GM21619 (cell line): ENCODE measurements at regions not wholly inside any gene's neighbourhood (a gene's known extent, or its start where the extent isn't known, plus 50 kb on each side); places are given as distances from the start of the nearest gene placed in this dataset.

ENCODE experiments used
- ATAC-seq: cut with Tn5 transposase; IDR thresholded peaks from one replicate; pipeline ENCODE4 v1.9.1; 2021; ENCODE audit not compliant: unreplicated experiment

DNA sequence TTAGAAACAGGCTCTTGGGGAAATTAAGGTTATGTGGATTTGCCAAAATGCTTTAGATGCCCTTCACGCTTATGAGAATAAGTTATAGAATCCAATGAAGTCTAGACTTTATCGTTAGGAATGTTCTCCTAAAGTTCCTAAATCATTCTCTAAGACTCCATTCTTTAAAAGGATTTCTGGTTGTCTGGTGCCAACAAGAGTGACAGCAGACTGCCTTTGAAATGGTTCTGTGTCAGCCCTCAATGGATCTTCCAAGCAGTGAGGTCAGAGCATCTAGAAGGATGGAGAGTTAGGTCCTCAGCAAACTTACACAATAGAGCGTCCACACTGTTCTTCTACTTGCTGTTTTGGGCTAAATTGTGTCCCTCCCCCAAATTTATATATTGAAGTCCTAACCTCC is 473.3 kb downstream of the GATA3 start:
- ATAC-seq: no peak

DNA sequence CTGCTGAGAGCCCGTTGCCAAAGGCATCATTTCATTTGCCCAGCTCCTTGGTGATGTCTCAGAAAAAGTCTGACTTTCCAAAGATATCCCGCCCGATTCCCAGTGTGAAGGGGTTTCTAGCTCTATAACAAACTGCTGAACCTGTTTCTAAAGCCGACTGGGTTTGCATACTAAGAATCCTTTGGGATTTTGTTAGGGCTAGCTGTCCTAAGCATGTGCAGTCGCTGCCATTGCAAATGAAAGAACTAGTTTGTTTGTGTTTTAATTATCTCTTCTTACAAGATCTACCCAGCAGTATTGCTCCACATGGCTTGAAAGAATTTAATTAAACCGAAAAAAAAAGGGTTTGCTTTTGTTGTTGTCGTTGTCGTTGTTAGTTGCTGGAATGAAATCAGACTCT is 476.6 kb downstream of the GATA3 start:
- ATAC-seq: no peak

DNA sequence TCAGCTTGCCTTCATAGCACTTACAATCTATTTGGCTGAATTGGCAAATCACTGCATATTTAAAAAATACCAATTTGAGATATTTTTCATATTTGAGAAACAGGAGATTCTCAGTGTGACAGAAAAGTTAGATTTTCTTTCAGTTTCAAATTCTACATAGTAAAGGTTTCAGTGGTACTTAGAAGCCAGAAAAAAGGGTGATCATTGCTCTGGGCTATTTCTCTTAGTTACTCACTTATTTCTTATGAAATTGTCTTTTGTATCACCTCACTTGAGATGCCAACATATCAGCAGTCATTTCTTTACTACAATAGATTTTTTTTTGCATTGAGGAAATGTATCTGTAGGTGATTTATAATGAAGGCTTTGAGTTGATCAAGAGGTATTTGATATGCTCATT is 478.2 kb downstream of the GATA3 start:
- ATAC-seq: no peak

GRCh38 chr10:8533462-8533861 is 479.0 kb downstream of the GATA3 start:
- no peak for ATAC-seq

DNA sequence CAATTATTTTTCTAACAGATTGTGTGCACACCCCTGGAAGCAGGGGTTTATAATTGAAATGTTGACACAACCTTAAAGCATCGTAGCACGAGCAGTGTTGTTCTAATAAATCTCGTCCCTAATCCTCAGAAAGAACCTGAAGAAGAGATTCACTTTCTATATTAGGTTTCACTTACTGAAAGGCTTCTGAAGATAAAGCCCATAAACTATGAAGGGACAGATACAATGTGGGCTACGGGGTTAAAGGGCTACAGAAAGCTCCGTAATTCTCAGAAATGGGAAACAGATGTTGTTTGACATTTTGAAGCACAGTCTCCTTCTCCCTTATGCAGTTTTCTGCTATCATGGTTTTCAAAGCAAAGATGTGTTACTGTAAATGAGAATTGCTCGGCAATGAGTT is 479.6 kb downstream of the GATA3 start:
- ATAC-seq: no peak

DNA sequence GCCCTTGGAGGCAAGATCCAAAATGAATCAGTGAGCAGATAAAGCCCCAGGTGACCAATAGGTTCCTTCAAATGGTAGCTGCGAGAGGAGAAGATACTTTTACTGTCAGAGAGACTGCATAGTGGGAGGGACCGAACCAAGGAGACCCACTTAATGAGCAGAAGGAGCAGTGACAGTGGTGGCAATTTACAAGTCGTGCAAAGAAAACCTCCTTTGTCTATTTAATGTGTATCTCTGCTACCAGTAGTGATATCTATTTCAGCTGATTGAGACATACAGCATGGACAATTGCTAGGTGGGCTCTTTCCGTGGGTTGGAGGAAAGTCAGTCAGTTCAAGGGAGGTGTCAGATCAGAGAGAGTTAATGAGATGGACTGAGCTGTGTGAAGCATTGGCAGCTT is 480.4 kb downstream of the GATA3 start:
- no peak for ATAC-seq

DNA sequence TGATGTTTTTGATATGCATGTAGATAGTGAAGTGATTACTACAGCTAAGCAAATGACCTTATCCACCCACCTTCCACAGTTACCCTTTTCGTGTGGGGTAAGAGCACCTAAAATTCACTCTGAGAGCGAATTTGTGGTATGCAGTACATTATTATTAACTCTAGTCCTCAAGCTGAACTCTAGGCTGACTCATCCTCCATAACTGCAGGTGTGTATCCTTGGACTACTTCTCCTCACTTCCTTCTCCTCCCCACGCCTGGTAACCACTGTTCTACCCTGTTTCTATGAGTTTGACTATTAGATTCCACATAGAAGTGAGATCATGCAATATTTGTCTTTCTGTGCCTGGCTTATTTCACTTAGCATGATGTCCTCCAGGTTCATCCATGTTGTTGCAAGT is 484.6 kb downstream of the GATA3 start:
- no peak for ATAC-seq

DNA sequence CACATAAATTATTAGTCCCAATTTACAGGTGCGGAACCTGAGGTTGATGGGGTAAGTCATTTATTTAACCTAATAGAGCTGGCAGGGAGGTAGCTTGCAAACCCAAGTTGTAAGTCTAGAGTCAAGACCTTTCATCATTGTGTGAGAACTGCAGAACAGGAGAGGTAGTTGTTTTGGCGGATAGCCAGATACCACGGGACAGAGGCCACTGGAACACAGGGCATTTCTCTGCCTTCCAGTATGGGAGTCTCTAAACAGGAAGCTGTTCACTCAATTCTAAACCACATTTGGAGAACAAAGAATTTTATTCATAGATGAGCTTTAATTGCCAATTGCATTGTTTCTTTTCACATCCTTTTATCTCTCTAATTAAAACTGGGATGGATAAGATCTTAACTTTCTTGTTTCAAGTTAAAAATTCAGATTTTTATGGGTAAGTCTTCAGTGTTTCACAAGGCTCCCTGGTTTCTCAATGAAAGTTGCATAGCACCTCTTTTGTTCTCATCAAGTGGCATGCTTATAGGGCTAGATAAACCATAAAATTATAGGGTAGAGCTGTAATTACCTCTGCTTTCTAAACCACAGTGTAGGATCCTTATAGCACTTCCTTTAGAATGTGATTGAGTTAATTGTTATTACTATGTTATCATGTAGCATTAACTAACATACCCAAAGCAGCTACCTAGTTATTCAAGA is 489.0 kb downstream of the GATA3 start:
- ATAC-seq: no peak

GRCh38 chr10:8544057-8544380 is 489.5 kb downstream of the GATA3 start:
- ATAC-seq: no peak

- ATAC-seq: no peak
Measured at GRCh38 chr10:8544500-8544899, 490.0 kb downstream of the GATA3 start.

DNA sequence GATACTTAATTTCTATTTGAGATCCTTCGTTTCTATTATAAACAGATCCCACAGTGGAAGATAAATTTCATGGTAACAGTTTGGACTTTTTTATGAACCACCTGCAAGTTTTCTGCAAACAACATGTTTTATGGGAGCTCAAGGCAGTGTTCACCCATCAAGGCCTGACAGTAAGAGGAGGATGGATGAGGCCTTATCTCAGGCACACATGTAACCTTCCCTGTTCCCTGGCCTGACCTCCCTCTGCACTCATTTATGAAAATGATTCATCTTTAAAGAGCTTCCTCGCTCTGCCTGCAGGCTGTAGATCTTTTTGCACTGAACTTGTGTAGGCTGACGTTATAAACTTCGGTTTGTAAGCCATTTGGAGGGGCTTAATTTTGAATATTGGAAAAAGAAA is 500.1 kb downstream of the GATA3 start:
- no peak for ATAC-seq

- no peak for ATAC-seq
Measured at GRCh38 chr10:8556321-8556720, 501.8 kb downstream of the GATA3 start.

- ATAC-seq: no peak
Measured at GRCh38 chr10:8563478-8563877, 509.0 kb downstream of the GATA3 start.

DNA sequence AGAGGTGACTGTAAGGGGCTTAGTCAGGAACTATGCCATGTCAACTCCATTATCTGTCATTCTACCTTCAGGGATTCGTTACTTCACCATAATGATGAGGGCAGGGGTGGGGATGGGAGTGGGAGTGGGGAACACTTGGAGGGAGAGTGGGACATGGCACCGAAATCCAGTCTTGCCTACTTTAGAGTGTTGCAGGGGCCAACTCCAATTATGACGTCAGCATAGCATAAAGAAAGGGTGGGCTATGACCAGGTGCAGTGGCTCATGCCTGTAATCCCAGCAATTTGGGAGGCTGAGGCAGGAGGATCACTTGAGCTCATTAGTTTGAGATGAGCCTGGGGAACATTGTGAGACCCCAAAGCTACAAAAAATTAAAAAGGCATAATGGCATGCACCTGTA is 512.2 kb downstream of the GATA3 start:
- no peak for ATAC-seq

DNA sequence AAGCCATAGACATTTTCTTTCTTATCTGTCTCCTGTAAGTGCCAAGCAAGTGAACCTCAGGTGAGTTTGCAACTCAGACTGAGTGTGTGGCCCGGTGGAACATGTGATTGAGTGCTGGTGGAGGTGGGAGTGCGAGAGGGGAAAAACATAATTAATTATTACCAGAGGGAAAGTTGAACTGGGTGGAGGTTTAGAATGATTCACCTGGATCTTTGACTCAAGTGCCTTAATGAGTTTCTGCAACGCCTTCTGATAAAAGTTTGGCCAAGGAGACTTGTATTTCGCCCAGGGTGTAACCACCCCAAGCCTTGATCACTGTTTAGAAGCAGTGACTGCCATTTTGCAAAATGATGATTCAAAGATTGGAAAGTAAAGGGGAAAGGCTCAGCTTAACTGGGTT is 513.9 kb downstream of the GATA3 start:
- ATAC-seq: no peak

GRCh38 chr10:8575620-8576019 is 521.1 kb downstream of the GATA3 start:
- ATAC-seq: no peak

GRCh38 chr10:8576281-8576680 is 521.8 kb downstream of the GATA3 start:
- no peak for ATAC-seq

DNA sequence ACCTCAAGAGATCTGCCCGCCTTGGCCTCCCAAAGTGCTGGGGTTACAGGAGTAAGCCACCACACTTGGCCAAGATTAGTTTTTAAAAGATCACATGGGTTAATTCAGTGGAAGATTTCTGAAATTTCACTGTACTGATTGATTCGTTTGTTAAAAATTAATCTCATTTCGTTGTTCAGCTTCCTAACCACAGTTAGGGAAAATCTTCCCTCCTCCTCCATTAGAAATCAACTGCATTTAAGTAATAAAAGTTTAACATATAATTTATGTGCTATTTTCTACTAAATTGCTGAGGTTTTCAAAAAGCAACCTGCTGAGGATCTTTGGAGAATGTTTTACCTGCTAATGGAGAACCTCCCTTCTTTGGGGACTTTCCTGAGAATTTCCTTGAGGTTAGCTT is 522.4 kb downstream of the GATA3 start:
- ATAC-seq: no peak

DNA sequence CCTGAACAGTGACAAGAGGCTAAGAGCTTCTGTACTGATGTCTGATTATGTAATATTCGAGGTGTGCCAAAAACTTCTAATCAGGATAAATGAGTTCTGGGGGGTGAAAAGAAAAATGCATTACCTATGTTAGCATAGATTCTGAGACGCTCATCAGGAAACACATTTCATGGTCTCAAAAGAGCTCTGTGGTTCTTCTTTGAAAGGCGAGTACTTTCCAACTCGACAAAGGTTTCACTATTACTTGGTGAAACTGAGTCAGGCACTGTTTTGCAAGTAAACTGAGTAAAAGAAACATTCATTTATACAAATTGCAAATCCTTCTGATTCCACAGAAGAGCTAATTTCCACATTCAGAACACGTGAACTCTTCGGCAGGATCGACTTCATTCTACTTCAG is 523.2 kb downstream of the GATA3 start:
- ATAC-seq: no peak

GRCh38 chr10:8581521-8582225 is 527.2 kb downstream of the GATA3 start:
- no peak for ATAC-seq

DNA sequence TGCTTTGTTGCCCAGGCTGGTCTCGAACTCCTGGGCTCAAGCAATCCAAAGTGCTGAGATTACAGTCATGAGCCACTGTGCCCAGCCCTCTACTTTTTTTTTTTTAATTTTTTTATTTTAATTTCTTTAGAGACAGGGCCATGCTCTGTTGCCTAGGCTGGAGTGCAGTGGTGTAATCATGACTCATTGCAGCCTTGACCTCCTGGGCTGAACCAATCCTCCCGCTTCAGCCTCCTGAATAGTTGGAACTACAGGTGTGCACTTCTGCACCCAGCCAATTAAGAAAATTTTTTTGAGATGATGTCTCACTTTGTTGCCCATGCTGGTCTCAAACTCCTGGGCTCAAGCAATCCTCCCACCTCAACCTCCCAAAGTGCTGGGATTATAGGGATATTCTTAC is 528.6 kb downstream of the GATA3 start:
- ATAC-seq: no peak

DNA sequence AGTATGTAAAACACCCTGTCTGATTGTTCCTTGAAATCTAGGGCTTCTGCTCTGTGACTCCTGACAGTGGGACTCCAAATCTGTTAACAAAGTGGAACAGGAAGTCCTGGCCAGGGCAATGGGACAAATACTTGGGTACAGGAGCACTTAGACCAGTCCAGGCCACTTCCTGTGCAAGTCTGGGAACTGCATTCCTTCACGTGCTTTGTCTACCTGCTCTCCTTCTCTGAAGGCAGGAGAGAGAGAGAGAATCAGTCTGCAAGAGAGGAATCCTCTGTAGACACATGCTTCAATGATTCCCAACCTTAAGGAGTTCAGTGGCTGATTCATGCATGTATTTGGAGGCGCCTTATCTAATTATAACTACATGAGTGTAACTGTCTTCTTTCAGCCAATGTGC is 530.2 kb downstream of the GATA3 start:
- ATAC-seq: no peak

GRCh38 chr10:8586504-8586903 is 532.0 kb downstream of the GATA3 start:
- no peak for ATAC-seq
